GM12873 (cell line): ENCODE measurements at regions not wholly inside any gene's neighbourhood (a gene's known extent, or its start where the extent isn't known, plus 50 kb on each side); places are given as distances from the start of the nearest gene placed in this dataset.

ENCODE experiments used
- CTCF ChIP-seq: IDR thresholded peaks from 2 replicates; pipeline ENCODE4 v1.5.1; 2012; ENCODE audit warnings: low read depth, mild to moderate bottlenecking, moderate library complexity, low read length, control low read depth; ENCODE audit not compliant: insufficient read depth; ENCODE audit errors: missing control alignments

- no peak for TF ChIP-seq CTCF
Measured at GRCh38 chr5:105849701-105850100, 1821.0 kb downstream of the EFNA5 start.

- no peak for TF ChIP-seq CTCF
Measured at GRCh38 chr5:105840800-105841199, 1829.9 kb downstream of the EFNA5 start.

GRCh38 chr5:105836887-105837286, 1833.8 kb downstream of the EFNA5 start:
- TF ChIP-seq CTCF: no peak

GRCh38 chr5:105836268-105836667, 1834.5 kb downstream of the EFNA5 start:
- TF ChIP-seq CTCF: no peak

GRCh38 chr5:105828821-105829220, 1841.9 kb downstream of the EFNA5 start:
- no peak for TF ChIP-seq CTCF

GRCh38 chr5:105821800-105822199, 1848.9 kb downstream of the EFNA5 start:
- no peak for TF ChIP-seq CTCF

- no peak for TF ChIP-seq CTCF
Measured at GRCh38 chr5:105817914-105818313, 1852.8 kb downstream of the EFNA5 start.
